Vagina (tissue), 2 donors: ENCODE measurements at regions not wholly inside any gene's neighbourhood (a gene's known extent, or its start where the extent isn't known, plus 50 kb on each side); places are given as distances from the start of the nearest gene placed in this dataset.
"Not testable (repeated sequence)": the region's sequence is repeated elsewhere in the genome, so short reads cannot be mapped to it uniquely, and the experiment has no call there.

Experiments used
- CTCF ChIP-seq, 3 experiments: fragments of 450-650 bp in 2 of 3; fragments of 200-600 bp in 1 of 3; sonication (generic) in 1 of 3; IDR thresholded peaks; one replicate each; pipeline ENCODE4 v1.5.1; 2017 to 2019; ENCODE audit warnings: antibody characterized with exemption in 3 of 3, mild to moderate bottlenecking in 2 of 3, moderate library complexity in 2 of 3
- POLR2A ChIP-seq, 2 donors: fragments of 450-650 bp; IDR thresholded peaks; one replicate each; pipeline ENCODE4 v1.6.1; 2017; ENCODE audit warnings: antibody characterized with exemption in 2 of 2, mild to moderate bottlenecking in 2 of 2, moderate library complexity in 2 of 2

- not testable (repeated sequence) for TF ChIP-seq CTCF, POLR2A (IDR thresholded peaks at IDR 0.05)
Measured at GRCh38 chrX:3910611-3911010, 197.2 kb upstream of the PRKX start.
